KBM-7 (cell line): ENCODE measurements at regions not wholly inside any gene's neighbourhood (a gene's known extent, or its start where the extent isn't known, plus 50 kb on each side); places are given as distances from the start of the nearest gene placed in this dataset.
"Not testable (repeated sequence)": the region's sequence is repeated elsewhere in the genome, so short reads cannot be mapped to it uniquely, and the experiment has no call there.

ENCODE experiments used
- DNase-seq: peaks from one replicate; pipeline ENCODE4 v3.0.0-alpha.2; 2015
- in situ Hi-C: fragments of 300-500 bp; cut with MboI; formaldehyde crosslinking; loops from 2 replicates; pipeline ENCODE4 v1.14.3; 2020; ENCODE audit warnings: low sequenced_read_pairs, low pct_unique_long_range_greater_than_20kb, mixed read lengths

DNA sequence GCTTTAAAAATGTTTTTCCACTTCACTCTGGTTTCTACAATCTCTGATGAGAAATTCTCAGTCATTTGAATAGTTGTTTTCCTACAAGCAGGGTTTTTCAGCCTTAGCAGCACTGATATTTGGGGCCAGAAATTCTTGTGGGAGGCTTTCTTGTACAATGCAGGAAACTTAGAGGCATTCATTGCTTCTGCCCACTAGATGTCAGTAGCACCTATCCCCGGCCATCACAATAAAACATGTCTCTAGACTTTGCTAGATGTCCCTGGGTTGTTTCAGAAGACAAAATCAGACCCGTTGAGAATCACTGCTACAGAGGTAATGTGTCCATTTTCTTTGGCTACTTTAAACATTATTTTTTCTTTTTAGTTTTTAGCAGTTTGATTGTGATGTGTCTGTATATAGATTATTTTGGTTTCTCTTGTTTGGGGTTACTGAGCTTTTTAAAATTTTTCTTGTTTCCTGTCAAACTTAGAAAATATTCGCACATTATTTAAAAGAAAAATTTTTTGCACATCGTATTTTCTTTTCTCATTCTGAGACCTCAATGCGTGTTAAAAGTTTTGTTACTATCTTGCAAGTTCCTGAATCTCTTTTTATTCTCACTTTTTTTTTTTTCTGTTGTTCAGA lies 60.8 kb upstream of the CCDC179 start:
- in situ Hi-C loops = no loop called here
- peak; percentile 57 for DNase-seq

DNA sequence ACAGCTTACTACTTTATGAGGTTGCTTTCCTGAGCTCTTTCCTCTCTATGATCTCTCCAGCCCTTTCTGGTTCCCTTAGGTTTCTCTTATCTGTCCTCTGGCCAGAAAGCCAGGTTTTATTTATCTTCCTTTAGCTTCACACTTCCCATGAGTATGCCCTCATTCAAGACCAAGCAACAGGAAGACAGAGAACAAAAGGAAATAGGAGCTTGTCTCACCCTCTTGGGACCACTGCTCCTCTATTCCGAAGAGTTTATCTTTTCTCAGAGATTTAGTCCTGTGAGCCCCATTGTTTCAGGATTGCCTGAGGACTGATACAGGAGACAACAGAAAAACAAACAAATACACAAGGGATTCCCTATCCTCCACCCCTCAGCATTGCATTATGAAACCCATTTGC lies 62.4 kb upstream of the CCDC179 start:
- no peak for DNase-seq
- in situ Hi-C loops = no loop called here

DNA sequence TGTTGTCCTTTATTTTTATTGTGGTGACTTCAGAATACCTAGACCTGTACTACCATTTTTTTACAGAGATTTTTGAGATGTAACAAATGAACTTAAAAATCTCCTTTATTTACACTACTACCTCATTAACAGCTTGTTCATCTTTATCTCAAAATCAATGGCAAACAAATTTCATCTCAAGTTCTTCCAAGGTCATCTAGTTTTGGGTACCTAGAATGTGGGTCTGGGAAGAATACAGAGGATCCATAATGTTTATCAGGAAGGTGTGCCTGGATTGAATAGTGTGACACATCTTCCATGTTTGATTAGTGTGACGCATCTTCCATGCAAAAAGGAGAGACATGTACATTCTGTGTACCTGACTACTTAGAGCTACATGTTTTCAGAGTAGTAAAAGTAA lies 63.3 kb upstream of the CCDC179 start:
- in situ Hi-C loops = no loop called here
- DNase-seq = no peak

DNA sequence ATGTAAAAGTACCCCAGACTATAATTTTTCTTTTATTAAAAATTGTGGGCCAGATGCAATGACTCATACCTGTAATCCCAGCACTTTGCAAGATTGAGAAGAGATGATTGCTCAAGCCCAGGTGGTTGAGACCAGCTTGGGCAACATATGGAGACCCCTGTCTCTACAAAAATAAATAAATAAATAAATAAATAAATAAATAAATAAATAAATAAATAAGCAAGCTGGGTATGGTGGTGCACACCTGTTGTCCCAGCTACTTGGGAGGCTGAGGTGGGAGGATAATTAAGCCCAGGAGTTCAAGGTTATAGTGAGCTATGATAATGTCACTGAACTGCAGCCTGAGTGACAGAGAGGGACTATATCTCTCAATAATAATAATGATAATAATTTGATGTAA lies 66.1 kb upstream of the CCDC179 start:
- in situ Hi-C loops = no loop called here
- no peak for DNase-seq

DNA sequence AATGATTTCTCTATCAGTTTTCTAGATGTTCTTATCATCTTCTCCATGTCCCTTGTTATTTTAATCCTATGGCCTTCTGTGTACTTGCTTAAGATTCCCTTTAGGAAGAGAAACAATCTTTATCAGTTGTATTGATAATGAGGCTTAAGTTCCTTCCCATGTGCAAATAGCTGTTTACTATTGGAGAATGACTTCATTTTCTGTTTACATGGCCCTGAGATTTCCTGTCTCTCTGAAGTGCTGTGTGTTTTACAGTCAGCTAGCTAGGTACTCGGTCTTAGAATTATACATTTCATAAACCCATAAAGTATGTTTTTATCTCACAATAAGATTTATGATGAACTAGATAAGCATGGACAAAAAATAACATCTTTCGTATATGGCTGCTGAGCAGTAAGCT lies 67.5 kb upstream of the CCDC179 start:
- in situ Hi-C loops = no loop called here
- no peak for DNase-seq

DNA sequence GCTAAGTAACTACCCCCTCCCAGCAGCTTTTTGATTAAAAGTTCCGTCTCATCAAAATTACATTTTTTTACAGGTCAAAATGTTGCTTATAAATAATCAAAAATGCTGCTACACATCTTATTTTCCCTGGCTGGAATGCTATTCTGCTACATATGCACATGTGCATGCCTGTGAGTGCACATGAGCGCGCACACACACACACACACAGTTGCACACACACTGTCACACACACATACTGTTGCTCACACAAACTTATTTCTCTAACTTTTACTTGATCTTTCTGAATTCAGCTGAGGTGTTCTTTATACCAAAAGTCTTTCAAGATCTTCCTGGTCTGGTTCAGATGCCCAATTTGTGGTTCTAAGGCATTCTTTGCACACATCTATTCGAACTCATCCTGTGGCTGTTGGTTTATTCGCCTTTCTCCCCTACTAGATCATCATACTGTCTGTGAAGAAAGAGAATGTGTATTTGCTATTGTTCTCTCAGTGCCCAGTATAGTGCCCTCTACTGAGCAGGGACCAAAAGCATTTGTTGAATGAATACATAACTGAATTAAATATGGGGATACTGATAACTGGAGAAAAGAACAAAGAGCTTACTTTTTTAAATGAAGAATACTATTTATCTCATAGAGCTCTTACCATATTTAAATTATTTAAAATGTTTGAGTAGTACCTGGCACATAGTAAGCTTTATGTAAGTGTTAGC lies 68.1 kb upstream of the CCDC179 start:
- no peak for DNase-seq

DNA sequence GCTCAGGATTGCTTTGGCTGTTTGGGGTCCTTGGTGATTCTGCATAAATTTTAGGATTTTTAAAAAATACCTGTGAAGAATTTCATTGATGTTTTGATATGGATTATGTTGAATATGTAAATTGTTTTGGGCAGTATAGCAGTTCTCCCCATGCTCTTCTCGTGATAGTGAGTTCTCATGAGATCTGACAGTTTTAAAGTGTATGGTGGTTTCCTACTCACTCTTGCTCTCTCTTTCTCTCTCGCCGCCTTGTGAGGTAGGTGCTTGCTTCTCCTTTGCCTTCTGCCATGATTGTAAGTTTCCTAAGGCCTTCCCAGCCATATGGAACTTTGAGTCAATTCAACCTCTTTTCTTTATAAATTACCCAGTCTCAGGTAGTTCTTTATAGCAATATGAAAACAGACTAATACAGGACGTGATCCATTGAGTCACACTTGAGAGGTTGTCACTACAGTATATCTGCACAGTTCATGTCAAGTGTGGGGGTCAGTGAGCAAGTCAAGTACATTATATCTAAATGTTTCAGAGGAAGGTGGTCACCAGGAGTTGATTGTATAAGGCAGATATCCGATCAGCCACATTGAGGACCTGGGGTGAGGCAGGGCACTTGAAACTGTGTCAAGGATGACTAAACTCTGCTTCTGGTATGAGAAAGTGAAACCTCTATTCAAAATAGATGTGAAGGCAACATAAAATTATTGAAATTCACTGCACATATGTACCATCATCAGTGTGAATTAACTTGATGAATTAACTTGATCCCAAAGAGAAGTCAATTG lies 70.7 kb upstream of the CCDC179 start:
- in situ Hi-C loops = no loop called here

More for the DNA sequence above, 68.1 kb upstream of the CCDC179 start:
- in situ Hi-C loops = no loop called here

DNA sequence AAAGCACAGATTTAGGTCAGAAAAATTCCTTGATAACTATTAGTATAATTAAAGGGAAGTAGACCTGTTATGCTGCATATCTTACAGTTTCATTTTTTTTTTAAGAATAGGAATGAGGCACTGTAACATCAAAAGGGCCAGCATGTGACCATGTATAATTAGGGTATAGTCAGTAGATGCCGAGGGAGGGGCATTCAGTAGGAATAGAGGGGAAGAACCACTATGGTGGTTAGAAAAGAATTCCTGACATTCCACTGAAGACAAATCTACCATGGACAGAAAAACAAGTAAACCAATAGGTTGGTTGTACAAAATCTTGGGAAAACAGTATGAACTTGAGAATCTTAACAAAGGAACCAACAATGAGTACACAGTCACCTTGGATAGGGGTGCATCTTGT lies 78.4 kb upstream of the CCDC179 start:
- DNase-seq = no peak

More for the DNA sequence above, 70.7 kb upstream of the CCDC179 start:
- DNase-seq = no peak

DNA sequence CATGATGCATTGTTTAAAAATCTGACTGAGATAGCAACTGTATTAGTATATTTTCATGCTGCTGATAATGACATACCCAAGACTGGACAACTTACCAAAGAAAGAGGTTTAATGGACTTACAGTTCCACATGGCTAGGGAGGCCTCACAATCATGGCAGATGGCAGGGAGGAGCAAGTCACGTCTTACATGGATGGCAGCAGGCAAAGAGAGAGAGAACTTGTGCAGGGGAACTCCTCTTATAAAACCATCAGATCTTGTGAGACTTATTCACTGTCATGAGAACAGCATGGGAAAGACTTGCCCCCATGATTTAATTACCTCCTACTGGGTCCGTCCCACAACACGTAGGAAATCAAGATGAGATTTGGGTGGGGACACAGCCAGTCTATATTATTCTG lies 81.3 kb upstream of the CCDC179 start:
- DNase-seq, in situ Hi-C loops: not testable (repeated sequence)

More for the DNA sequence above, 78.4 kb upstream of the CCDC179 start:
- in situ Hi-C loops = no loop called here

DNA sequence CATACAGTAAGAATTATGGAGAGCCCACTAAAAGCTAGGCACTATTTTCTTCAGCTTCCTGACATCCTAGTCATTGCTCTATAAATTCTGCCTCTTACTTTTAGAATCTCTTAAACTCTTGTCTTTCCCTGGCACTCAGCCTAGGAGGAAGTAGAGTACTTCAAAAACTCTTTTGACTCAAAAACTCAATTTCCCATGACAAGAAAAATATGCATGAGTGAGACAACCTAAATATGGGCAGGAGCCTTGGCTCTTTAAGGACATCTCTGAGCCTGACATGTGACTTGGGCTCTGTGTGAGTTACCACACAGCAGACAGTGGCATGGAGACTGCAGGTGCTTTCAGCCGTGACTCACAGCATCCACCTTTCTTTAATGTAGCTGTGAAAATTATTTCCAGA lies 97.5 kb upstream of the CCDC179 start:
- in situ Hi-C loops = no loop called here
- no peak for DNase-seq

DNA sequence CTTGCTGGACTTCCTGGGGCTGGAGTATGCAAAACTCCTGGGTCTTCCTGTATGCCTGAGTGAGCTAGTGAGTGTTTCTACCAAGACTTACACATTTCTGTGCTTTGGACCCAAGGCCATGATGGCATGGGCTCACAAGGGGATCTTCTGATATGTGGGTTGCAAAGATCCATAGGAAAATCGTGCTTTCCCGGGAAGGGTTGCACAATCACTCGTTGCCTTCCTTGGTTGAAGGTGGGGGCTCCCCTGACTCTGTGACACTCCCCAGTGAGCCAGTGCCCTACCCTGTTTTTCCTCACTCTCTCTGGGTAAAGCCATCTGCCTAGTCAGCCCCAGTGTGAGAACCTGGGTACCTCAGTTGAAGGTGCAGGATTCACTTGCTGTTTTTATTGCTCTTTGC lies 114.0 kb upstream of the CCDC179 start:
- no peak for DNase-seq
- in situ Hi-C loops = no loop called here

DNA sequence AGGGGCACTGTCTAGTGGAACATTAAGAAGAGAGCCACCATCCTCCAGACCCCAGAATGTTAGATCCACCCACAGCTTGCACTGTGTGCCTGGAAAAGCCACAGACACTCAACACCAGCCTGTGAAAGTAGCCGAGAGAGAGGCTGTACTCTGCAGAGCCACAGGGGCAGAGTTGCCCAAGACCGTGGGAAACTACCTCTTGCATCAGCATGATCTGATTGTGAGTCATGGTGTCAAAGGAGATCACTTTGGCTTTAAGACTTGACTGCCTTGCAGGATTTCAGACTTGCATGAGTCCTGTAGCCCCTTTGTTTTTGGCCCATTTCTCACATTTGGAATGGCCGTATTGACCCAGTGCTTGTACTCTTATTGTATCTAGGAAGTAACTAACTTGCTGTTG lies 115.9 kb upstream of the CCDC179 start:
- DNase-seq = peak; percentile 0
- in situ Hi-C loops = no loop called here

DNA sequence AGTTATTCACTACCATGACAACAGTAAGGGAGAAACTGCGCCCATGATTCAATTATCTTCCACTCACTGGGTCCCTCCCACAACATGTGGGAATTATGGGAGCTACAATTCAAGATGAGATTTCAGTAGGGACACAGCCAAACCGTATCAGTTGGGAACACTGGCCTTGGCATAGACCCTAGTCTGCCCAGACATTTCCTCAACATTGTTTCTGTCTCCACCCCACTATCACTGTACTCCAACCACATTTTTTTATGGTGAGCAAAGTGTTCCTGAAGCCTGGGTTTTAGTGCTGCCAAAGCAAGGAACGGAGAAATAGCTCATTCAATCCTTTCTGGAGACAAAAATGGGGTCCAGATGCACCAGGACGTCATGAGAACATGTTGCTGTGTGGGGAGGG lies 122.6 kb upstream of the CCDC179 start:
- in situ Hi-C loops = no loop called here
- DNase-seq = no peak

DNA sequence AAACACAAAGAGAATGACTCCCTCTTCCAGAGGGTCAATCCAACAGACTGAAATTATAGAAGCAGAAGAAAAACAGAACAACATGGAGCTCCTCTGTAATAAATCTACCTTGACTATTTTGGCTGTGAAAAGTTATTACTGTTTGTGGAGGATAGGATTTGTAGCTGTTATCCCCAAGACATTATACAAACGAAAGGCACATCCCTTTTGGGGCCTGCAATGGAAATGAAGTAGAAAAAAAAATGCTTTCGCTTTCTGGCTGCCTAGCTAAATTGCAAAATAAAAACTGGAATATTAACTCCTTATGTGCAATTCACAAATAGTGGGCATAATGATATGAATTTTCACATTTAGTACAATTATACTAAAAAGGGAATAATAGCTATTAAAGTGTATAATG lies 123.8 kb upstream of the CCDC179 start:
- in situ Hi-C loops = no loop called here
- no peak for DNase-seq

DNA sequence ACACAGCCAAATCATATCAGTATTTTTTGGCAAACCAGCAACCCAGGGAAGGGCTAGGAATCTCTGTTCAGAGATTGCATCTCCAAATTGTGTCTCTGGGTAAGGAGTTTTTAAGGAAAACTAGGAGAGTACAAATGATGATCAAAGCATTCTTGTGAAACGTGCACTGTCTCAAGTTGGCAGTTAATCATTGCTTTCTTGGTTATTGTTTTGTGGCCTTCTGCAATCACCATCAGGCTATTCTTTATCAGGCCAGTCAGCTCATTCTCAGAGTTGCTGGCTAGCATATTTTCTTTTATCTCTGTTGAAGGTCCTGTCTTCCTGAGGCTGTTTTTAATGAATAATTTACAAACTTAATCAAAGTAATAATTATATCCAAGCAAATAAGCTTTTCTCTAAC lies 129.1 kb upstream of the CCDC179 start:
- DNase-seq = no peak
- in situ Hi-C loops = no loop called here

DNA sequence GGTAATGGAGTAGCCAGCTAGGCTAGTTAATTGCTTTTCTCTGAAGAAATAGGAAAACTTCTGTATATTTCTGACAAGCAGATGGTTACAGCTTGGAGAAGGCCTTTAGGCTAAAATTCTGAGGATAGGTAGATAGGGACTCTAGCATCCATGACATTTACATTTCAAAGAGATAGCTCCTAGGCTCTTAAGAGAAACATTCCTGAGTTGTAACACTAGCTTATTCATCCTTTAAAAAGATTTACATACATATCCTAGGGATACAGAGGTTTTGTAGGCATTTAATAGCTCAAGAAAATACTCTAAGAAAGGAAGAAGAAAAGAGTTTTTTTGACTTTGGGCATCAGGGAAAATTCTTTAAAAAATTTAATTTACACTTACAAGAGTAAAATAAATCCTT lies 130.9 kb upstream of the CCDC179 start:
- DNase-seq = no peak
- in situ Hi-C loops = no loop called here

DNA sequence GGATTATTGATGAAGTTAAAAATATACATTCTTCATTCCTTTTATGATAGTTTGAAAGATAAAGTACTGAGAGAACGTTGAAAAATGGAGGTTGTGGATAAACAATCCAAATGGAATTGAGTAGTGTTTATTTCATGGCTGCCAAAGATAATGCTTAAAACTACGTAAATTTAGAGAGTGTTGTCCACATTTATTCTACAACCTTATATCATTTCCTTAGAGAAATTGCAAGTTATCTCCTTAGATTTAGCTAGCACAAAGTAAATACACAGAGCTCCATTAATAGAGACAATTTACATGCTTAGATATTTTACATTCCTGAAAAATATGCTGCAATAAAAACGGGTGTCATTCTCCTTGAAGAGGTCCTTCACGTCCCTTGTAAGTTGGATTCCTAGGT lies 146.5 kb upstream of the CCDC179 start:
- no peak for DNase-seq
- in situ Hi-C loops = no loop called here

DNA sequence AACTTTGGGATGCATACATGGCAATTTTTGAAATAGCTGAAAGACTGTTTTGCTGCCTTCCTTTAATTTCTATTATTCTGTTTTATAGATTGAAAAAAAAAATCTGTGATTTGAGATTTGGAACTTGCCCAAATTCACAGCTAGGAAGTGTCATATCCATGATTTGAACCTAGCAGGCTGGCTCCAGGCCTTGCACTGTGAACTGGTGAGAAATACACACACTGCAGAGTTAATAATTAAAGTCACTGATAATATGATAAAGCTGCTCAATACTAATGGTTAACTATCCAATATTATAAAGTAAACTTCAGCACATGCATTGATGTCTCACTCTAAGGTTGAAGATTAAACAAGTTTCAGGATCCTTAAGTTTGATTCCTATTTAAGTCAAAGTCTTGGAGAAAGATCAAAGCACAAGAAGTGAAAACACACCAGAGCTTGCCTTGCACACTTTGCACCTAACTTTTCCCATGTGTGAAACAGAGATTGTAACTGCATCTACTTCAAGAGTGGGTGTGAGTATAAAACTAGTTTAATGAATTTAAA lies 150.6 kb upstream of the CCDC179 start:
- no peak for DNase-seq
- in situ Hi-C loops = no loop called here

DNA sequence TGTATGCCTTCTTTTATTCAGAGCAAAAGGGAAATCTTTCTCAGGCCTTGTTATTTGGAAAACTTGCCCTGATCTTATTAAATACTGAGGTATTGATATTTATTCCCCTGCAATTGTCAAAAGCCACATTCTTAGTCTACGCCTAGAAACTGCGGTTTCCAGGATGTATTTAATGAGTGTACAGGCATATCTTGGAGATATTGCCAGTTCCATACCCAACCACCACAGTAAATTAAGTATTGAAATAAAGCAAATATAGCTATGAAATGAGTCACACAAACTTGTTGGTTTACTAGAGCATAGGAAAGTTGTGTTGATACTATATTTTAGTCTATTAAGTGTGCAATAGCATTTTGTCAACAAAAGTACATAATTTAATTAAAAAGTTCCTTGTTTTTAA lies 152.7 kb upstream of the CCDC179 start:
- in situ Hi-C loops = no loop called here
- DNase-seq = no peak

DNA sequence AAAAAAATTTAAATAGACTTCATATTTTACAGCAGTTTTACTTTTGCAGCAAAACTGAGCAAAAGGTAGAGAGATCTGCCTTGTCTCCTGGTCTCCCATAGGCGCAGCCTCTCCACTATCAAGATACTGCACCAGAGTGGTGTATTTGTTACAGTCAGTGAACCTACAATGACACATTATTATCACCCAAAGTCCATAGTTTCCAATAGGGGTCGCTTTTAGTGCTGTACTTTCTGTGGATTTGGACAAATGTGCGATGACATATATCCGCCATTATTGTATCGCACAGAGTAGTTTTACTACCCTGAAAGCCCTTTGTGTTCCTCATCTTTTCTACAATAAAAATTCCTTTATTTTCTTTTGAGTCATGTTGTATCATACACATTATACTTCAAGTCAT lies 153.2 kb upstream of the CCDC179 start:
- DNase-seq = no peak
- in situ Hi-C loops = no loop called here
